ENCODE measurements at regions not wholly inside any gene's neighbourhood (a gene's known extent, or its start where the extent isn't known, plus 50 kb on each side); places are given as distances from the start of the nearest gene placed in this dataset.

- no peaks in the 10 kb centered on the region for H3K36me3 Mint-ChIP-seq (ENCODE audit: low read depth)
- no peaks in the 10 kb centered on the region for H3K4me1 Mint-ChIP-seq (ENCODE audit: low read depth)
- no peak overlapping the region for H3K27ac Mint-ChIP-seq
- no peaks in the 10 kb centered on the region; the same call in 1 of the 2 replicates for H3K9me3 Mint-ChIP-seq
- H3K27me3 Mint-ChIP-seq (ENCODE audit: insufficient read depth): no peaks in the 10 kb centered on the region; the same call in 1 of the 2 replicates
- DNase-seq: no peak
- TF ChIP-seq, protein P1, sequence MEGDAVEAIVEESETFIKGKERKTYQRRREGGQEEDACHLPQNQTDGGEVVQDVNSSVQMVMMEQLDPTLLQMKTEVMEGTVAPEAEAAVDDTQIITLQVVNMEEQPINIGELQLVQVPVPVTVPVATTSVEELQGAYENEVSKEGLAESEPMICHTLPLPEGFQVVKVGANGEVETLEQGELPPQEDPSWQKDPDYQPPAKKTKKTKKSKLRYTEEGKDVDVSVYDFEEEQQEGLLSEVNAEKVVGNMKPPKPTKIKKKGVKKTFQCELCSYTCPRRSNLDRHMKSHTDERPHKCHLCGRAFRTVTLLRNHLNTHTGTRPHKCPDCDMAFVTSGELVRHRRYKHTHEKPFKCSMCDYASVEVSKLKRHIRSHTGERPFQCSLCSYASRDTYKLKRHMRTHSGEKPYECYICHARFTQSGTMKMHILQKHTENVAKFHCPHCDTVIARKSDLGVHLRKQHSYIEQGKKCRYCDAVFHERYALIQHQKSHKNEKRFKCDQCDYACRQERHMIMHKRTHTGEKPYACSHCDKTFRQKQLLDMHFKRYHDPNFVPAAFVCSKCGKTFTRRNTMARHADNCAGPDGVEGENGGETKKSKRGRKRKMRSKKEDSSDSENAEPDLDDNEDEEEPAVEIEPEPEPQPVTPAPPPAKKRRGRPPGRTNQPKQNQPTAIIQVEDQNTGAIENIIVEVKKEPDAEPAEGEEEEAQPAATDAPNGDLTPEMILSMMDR (IDR thresholded peaks at IDR 0.05): no peak
- H3K4me3 Mint-ChIP-seq: no peak overlapping the region
Observed at GRCh38 chr14:66380143-66380542, 106.0 kb upstream of the CCDC196 start.

DNA sequence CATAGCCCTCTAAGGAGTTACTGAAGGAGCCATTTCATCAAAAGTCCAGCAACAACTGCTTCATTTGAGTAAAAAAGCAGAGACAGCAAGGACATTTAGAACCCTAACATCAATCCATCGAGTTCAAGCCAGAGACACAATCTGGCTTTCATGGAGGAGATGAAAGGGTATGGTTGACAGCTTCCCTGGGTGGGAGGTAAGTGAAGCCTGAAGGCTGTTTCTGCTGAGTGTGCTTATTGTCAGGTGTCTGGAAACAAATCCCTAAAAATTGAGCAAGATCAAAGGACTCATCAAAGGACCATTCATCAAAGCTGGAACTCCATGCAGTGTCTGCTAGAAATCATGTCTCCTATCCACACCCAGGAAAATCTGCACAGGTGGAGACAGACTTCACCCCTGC, 104.4 kb upstream of the CCDC196 start:
- TF ChIP-seq, protein P1 (IDR thresholded peaks at IDR 0.05): no peak
- no peak for DNase-seq
- Mint-ChIP-seq H3K9me3 (no peaks in the 10 kb centered on the region; the same call in 1 of the 2 replicates), H3K27me3 (ENCODE audit: insufficient read depth) (no peaks in the 10 kb centered on the region; the same call in 1 of the 2 replicates), H3K27ac (no peak overlapping the region), H3K4me3 (no peak overlapping the region), H3K36me3 (ENCODE audit: low read depth) (no peaks in the 10 kb centered on the region), H3K4me1 (ENCODE audit: low read depth) (no peaks in the 10 kb centered on the region)

DNA sequence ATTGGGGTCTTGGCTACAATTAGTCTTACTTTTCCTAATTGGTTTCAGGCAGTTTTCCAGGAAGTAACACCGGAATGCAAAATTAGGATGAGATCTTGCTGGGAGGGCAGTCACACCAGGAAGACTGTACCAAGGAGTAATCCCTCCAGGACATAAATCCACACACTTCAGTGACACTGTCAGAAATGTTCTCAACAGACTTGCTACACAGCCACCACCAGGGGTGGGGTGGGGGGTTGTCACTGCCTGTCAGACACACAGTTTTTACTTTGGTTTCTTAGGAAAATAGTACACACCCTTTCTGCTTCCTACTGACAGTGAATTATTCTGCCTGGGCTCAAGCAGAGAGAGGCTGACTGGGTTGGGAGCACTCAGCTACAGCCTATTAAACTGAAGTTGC, 102.9 kb upstream of the CCDC196 start:
- TF ChIP-seq, protein P1 (IDR thresholded peaks at IDR 0.05): no peak
- Mint-ChIP-seq H3K9me3 (no peaks in the 10 kb centered on the region; the same call in 1 of the 2 replicates), H3K27me3 (ENCODE audit: insufficient read depth) (no peaks in the 10 kb centered on the region; the same call in 1 of the 2 replicates), H3K4me3 (no peak overlapping the region), H3K4me1 (ENCODE audit: low read depth) (no peaks in the 10 kb centered on the region), H3K27ac (no peak overlapping the region), H3K36me3 (ENCODE audit: low read depth) (no peaks in the 10 kb centered on the region)
- no peak for DNase-seq

DNA sequence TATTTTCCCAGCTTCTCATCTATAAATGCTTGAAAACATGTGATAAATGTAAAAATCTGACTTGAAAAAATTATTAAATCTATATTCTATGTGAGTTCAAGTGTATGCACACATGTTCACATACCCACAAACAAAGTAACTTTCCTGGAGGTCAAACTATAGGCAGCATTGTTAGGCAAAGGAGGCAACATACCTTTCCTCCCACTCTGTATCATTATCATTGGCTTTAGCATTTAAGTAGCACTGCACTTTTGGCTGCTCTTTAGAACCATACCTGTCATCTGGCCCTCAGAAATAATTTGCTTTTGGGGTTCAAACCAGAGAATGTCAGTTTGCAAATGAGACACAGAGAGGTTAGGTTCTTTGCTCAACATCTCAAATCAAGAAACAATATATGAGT, 102.4 kb upstream of the CCDC196 start:
- Mint-ChIP-seq H3K4me3 (no peak overlapping the region), H3K36me3 (ENCODE audit: low read depth) (no peaks in the 10 kb centered on the region), H3K9me3 (no peaks in the 10 kb centered on the region; the same call in 1 of the 2 replicates), H3K27me3 (ENCODE audit: insufficient read depth) (no peaks in the 10 kb centered on the region; the same call in 1 of the 2 replicates), H3K27ac (no peak overlapping the region), H3K4me1 (ENCODE audit: low read depth) (no peaks in the 10 kb centered on the region)
- TF ChIP-seq, protein P1 (IDR thresholded peaks at IDR 0.05): no peak
- DNase-seq: no peak

GRCh38 chr14:66388516-66388915, 97.7 kb upstream of the CCDC196 start:
- H3K9me3 Mint-ChIP-seq: peaks cover 6% of the 10 kb centered on the region; the same call in 1 of the 2 replicates
- DNase-seq: no peak

More at GRCh38 chr14:66388516-66388915, 97.7 kb upstream of the CCDC196 start:
- Mint-ChIP-seq H3K27me3 (ENCODE audit: insufficient read depth) (no peaks in the 10 kb centered on the region), H3K36me3 (ENCODE audit: low read depth) (no peaks in the 10 kb centered on the region), H3K4me1 (ENCODE audit: low read depth) (no peaks in the 10 kb centered on the region), H3K27ac (no peak overlapping the region), H3K4me3 (no peak overlapping the region)
- TF ChIP-seq, protein P1 (IDR thresholded peaks at IDR 0.05): no peak
